Mesendoderm (in vitro differentiated cells): ENCODE measurements at regions not wholly inside any gene's neighbourhood (a gene's known extent, or its start where the extent isn't known, plus 50 kb on each side); places are given as distances from the start of the nearest gene placed in this dataset.

ENCODE experiments used
- DNase-seq: peaks from one replicate; pipeline ENCODE4 v3.0.0; 2013
- H2AK5ac ChIP-seq: 2 replicates; pipeline ENCODE4 v1.6.1; 2013; ENCODE audit warnings: low read length, inconsistent platforms
- H2BK120ac ChIP-seq: 2 replicates; pipeline ENCODE4 v1.6.1; 2013; ENCODE audit warnings: low read depth, mild to moderate bottlenecking, low read length, moderate library complexity, mixed read lengths
- H2BK15ac ChIP-seq: replicated peaks from 2 replicates; pipeline ENCODE4 v1.6.1; 2013; ENCODE audit warnings: low read depth, mild to moderate bottlenecking, moderate library complexity
- H2BK5ac ChIP-seq: 2 replicates; pipeline ENCODE4 v1.6.1; 2013; ENCODE audit warnings: low read length, inconsistent platforms
- H3K18ac ChIP-seq: 2 replicates; pipeline ENCODE4 v1.6.1; 2013; ENCODE audit warnings: mild to moderate bottlenecking, low read length, mixed read lengths
- H3K23ac ChIP-seq: one replicate; pipeline ENCODE4 v1.6.1; 2013; ENCODE audit warnings: low read length
- H3K27ac ChIP-seq: 2 replicates; pipeline ENCODE4 v1.5.1; 2013; ENCODE audit warnings: low read depth, mild to moderate bottlenecking, inconsistent platforms, low read length, moderate library complexity
- H3K27me3 ChIP-seq: 2 replicates; pipeline ENCODE4 v1.6.1; 2013; ENCODE audit warnings: low read length, control low read depth, mild to moderate bottlenecking, inconsistent platforms; ENCODE audit not compliant: insufficient read depth, poor library complexity
- H3K36me3 ChIP-seq: 2 replicates; pipeline ENCODE4 v1.6.1; 2013; ENCODE audit warnings: low read length, inconsistent platforms; ENCODE audit not compliant: control insufficient read depth, insufficient read depth
- H3K4ac ChIP-seq: one replicate; pipeline ENCODE4 v1.6.1; 2013; ENCODE audit warnings: low read depth, mild to moderate bottlenecking, low read length, moderate library complexity
- H3K4me1 ChIP-seq: 2 replicates; pipeline ENCODE4 v1.6.1; 2013; ENCODE audit warnings: low read depth, low read length, inconsistent platforms; ENCODE audit not compliant: control insufficient read depth
- H3K4me2 ChIP-seq: 2 replicates; pipeline ENCODE4 v1.6.1; 2013; ENCODE audit warnings: low read length
- H3K4me3 ChIP-seq: 2 replicates; pipeline ENCODE4 v1.5.1; 2013; ENCODE audit warnings: mild to moderate bottlenecking, low read length
- H3K56ac ChIP-seq: one replicate; pipeline ENCODE4 v1.6.1; 2013; ENCODE audit warnings: low read length
- H3K79me1 ChIP-seq: 2 replicates; pipeline ENCODE4 v1.6.1; 2013; ENCODE audit warnings: low read length, inconsistent platforms
- H3K79me2 ChIP-seq: 2 replicates; pipeline ENCODE4 v1.6.1; 2013; ENCODE audit warnings: mild to moderate bottlenecking, low read length; ENCODE audit not compliant: control insufficient read depth, insufficient read depth
- H3K9ac ChIP-seq: 2 replicates; pipeline ENCODE4 v1.6.1; 2013; ENCODE audit warnings: low read length, inconsistent platforms
- H4K5ac ChIP-seq: one replicate; pipeline ENCODE4 v1.6.1; 2013; ENCODE audit warnings: low read length
- H4K8ac ChIP-seq: one replicate; pipeline ENCODE4 v1.6.1; 2013; ENCODE audit warnings: low read depth, mild to moderate bottlenecking, control low read depth, low read length, moderate library complexity
- WGBS: extraction: QIAGEN DNeasy Blood & Tissue Kit; methylation state at CpG from one replicate; pipeline ENCODE4 v1.1.7; 2013; ENCODE audit warnings: low lambda C conversion rate, missing lambda C conversion rate; ENCODE audit not compliant: insufficient coverage; ENCODE audit errors: extremely low coverage; 5-methylcytosine and 5-hydroxymethylcytosine counted together

DNA sequence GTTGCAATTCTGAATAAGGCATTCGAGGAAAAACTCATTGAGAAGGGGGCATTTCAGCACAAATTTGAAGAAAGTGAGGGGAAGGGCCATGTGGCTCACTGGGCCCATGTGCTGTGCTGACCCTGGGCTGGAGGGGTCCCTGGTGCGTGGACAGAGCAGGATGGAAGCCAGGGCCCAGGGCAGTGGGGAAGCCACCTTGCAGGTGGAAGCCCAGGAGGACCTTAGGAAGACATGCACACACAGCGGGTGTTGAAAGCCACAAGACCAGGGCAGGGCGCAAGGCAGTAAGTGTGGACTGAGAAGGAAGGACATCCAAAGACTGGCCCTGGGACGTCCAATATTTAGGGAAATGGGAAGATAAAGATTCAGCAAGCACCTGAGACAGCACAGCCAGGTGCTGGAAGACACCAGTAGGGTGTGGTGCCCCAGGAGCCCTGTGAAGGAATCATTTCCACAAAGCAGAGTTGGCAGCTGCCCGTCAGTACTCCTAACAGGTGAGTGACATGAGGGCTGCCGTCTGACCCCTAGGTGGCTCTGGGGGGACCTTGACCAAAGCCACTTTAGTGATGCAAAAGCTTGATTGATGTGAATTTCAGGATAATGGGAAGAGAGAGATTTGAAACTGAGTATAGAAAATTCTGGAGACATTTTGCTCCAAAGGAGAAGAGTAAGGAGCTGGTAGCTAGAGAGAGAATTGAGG, 254.4 kb upstream of the EXOC2 start:
- H2BK15ac ChIP-seq = no peak overlapping the region
- H3K4me2 ChIP-seq = no peak overlapping the region
- H3K27me3 ChIP-seq = no peaks in the 10 kb centered on the region
- no peak overlapping the region for H3K9ac ChIP-seq
- no peaks in the 10 kb centered on the region for H3K4me1 ChIP-seq
- no peak overlapping the region for H2BK5ac ChIP-seq
- no peak overlapping the region for H3K4ac ChIP-seq
- no peak overlapping the region for H3K27ac ChIP-seq
- no peaks in the 10 kb centered on the region for H3K36me3 ChIP-seq
- DNase-seq = no peak
- no peaks in the 10 kb centered on the region for H3K79me1 ChIP-seq
- no peak overlapping the region for H4K5ac ChIP-seq
- H3K79me2 ChIP-seq = no peaks in the 10 kb centered on the region
- WGBS = no CpG with 5 or more reads among the region's 7 CpGs
- H3K23ac ChIP-seq = no peak overlapping the region
- no peak overlapping the region for H3K56ac ChIP-seq
- H4K8ac ChIP-seq = no peak overlapping the region
- H2AK5ac ChIP-seq = no peak overlapping the region
- no peak overlapping the region for H3K18ac ChIP-seq
- H3K4me3 ChIP-seq = no peak overlapping the region
- no peak overlapping the region for H2BK120ac ChIP-seq

DNA sequence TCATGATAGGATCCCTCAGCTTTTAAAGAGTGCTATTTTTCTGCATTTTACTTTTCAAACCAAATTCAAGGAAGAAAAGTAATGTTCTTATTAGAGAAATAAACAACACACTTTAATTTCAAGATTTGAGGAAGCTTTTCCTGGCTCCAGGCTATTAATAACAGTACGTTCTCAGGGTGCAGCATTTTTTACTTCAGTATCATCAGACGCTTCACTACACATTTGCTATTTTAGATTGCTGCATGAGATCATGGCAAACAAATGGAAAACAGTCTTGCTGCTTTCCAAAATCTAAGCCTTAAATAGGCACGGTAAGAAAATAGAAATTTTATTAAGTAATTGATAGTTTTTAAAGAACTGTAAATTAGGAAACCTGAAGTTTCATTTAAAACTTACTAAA, 253.6 kb upstream of the EXOC2 start:
- no peak overlapping the region for H2BK120ac ChIP-seq
- no peak overlapping the region for H3K4me3 ChIP-seq
- no peak overlapping the region for H3K18ac ChIP-seq
- no peak overlapping the region for H3K4ac ChIP-seq
- DNase-seq = no peak
- H3K9ac ChIP-seq = no peak overlapping the region
- no peaks in the 10 kb centered on the region for H3K79me1 ChIP-seq
- H3K4me2 ChIP-seq = no peak overlapping the region
- no peaks in the 10 kb centered on the region for H3K36me3 ChIP-seq
- H3K56ac ChIP-seq = no peak overlapping the region
- H4K5ac ChIP-seq = no peak overlapping the region
- no peaks in the 10 kb centered on the region for H3K27me3 ChIP-seq
- H3K79me2 ChIP-seq = no peaks in the 10 kb centered on the region
- no peak overlapping the region for H3K23ac ChIP-seq
- H2BK5ac ChIP-seq = no peak overlapping the region
- no peaks in the 10 kb centered on the region for H3K4me1 ChIP-seq
- no peak overlapping the region for H3K27ac ChIP-seq
- H4K8ac ChIP-seq = no peak overlapping the region
- no peak overlapping the region for H2BK15ac ChIP-seq
- WGBS = no CpG with 5 or more reads among the region's 3 CpGs
- no peak overlapping the region for H2AK5ac ChIP-seq

DNA sequence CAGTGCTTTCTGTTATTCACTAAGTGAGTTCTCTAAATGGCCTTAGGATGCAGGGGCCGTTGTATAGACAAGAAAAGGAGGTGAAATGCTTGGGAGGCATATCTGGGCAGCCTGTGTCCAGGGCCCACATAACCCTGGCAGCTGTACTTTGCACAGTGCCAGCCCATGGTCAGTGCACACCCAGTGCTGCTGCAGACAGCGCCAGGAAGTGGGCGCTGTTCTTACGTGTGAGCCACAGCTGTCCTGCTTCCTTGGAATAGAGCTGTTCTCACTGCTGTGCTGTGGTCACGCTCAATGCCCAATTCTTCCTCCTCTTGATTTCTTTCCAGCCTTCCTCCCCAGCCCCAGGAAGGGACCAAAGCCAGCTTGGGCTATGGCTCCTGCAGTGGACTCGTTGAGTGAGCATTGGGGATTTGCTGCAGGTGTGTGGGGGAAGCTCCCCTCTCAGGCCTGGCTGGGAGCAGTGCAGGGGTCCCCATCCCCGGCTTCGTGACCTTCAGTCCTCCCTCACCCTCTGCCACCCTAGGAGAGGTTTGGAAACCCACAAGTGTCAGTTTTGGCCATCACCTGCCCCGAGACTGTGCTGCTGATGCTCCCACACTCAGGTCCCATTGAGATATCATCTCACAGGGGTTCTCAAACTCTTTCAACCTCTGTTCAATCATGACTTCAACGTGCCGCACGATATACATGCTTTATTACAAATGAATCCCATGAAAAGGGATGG, 246.8 kb upstream of the EXOC2 start:
- Histone ChIP-seq H3K4me1 (no peaks in the 10 kb centered on the region), H4K8ac (no peak overlapping the region), H3K23ac (no peak overlapping the region), H3K27ac (no peak overlapping the region), H4K5ac (no peak overlapping the region), H3K36me3 (no peaks in the 10 kb centered on the region), H3K27me3 (no peaks in the 10 kb centered on the region), H3K4ac (no peak overlapping the region), H2BK15ac (no peak overlapping the region), H3K79me2 (no peaks in the 10 kb centered on the region), H2BK5ac (no peak overlapping the region), H3K79me1 (no peaks in the 10 kb centered on the region), H3K9ac (no peak overlapping the region), H3K4me3 (no peak overlapping the region), H3K56ac (no peak overlapping the region), H2AK5ac (no peak overlapping the region), H2BK120ac (no peak overlapping the region), H3K4me2 (no peak overlapping the region), H3K18ac (no peak overlapping the region)
- no peak for DNase-seq
- WGBS = no CpG with 5 or more reads among the region's 12 CpGs

DNA sequence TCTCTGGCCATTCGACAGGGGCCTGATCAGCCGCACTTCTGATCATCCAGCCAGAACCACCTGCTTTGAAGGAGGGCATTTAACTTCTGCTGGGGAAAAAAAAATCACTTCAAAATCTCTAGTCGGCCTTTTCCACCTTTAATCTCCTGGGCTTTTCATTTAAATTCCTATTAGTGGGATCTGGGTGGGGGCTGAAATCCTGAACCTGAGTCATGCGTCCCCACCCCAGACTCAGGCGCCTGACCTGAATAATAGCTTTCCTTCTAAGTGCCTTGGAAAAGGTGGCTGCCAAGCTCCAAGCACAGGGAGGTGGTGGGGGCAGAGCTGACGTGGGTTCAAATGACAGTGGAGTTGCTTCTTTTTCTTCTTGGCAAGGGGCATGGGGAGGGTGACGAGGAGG, 246.0 kb upstream of the EXOC2 start:
- WGBS = no CpG with 5 or more reads among the region's 7 CpGs
- H3K79me2 ChIP-seq = no peaks in the 10 kb centered on the region

DNA sequence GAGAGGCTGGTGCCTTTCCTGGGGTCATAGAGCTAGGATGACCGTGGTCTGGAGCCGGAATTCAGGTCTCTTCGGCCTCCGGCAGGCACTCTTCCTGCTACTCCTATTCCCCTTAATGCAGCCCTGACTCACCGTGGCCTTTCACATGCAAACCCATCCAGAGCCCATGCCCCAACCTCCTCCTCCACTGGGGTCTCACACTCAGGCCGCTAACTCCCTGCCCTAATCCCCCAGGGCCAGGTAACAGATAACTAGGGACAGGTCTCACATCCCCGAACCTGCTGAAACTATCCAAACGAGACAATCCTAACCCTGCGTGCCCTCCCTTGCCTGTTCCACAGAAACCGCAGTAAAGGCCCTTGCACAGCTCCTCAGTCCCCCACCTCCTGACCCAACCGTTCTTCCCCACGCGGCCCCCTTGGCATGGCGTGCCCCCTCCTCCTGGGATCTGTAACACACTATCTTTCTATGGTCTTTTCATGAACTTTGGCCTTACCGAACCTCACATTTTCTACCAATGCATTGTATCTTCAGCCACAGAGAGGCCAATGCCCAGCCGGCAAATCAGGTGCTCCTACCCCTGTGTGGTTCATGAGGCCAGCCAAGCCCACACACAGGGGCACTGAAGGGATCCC, 245.4 kb upstream of the EXOC2 start:
- WGBS = no CpG with 5 or more reads among the region's 16 CpGs
- H4K8ac ChIP-seq = no peak overlapping the region
- DNase-seq = no peak
- H2BK120ac ChIP-seq = no peak overlapping the region
- no peak overlapping the region for H3K9ac ChIP-seq
- H2AK5ac ChIP-seq = no peak overlapping the region
- no peak overlapping the region for H3K4me3 ChIP-seq
- no peak overlapping the region for H3K56ac ChIP-seq
- no peaks in the 10 kb centered on the region for H3K27me3 ChIP-seq
- H4K5ac ChIP-seq = no peak overlapping the region
- no peak overlapping the region for H3K4ac ChIP-seq
- no peaks in the 10 kb centered on the region for H3K36me3 ChIP-seq
- H3K27ac ChIP-seq = no peak overlapping the region
- H3K79me2 ChIP-seq = no peaks in the 10 kb centered on the region
- no peaks in the 10 kb centered on the region for H3K4me1 ChIP-seq
- no peak overlapping the region for H2BK5ac ChIP-seq
- H3K18ac ChIP-seq = no peak overlapping the region
- no peaks in the 10 kb centered on the region for H3K79me1 ChIP-seq
- H3K4me2 ChIP-seq = no peak overlapping the region
- H2BK15ac ChIP-seq = no peak overlapping the region
- no peak overlapping the region for H3K23ac ChIP-seq

More for the DNA sequence above, 246.0 kb upstream of the EXOC2 start:
- Histone ChIP-seq H3K23ac (no peak overlapping the region), H3K27me3 (no peaks in the 10 kb centered on the region), H2BK5ac (no peak overlapping the region), H3K4me3 (no peak overlapping the region), H3K36me3 (no peaks in the 10 kb centered on the region), H3K4ac (no peak overlapping the region), H2BK15ac (no peak overlapping the region), H4K8ac (no peak overlapping the region), H3K9ac (no peak overlapping the region), H3K4me2 (no peak overlapping the region), H3K79me1 (no peaks in the 10 kb centered on the region), H3K56ac (no peak overlapping the region), H4K5ac (no peak overlapping the region), H2BK120ac (no peak overlapping the region), H3K18ac (no peak overlapping the region), H3K27ac (no peak overlapping the region), H3K4me1 (no peaks in the 10 kb centered on the region), H2AK5ac (no peak overlapping the region)
- DNase-seq = no peak
